Urothelium cell line (cell line): ENCODE measurements at regions not wholly inside any gene's neighbourhood (a gene's known extent, or its start where the extent isn't known, plus 50 kb on each side); places are given as distances from the start of the nearest gene placed in this dataset.
"Not testable (repeated sequence)": the region's sequence is repeated elsewhere in the genome, so short reads cannot be mapped to it uniquely, and the experiment has no call there.

ENCODE experiments used
- DNase-seq: peaks from one replicate; pipeline ENCODE4 v3.0.0; 2011; ENCODE audit warnings: low spot score, mixed read lengths
- FAIRE-seq: peaks from 2 replicates; lab custom pipeline; 2011; peaks lifted over from hg19 to GRCh38; lab: Jason Lieb, UNC

- no peak for DNase-seq
Observed at GRCh38 chr20:61082720-61083119, 169.3 kb upstream of the CDH4 start.

GRCh38 chr20:61083431-61083830, 168.6 kb upstream of the CDH4 start:
- DNase-seq, result no peak
- no peak for FAIRE-seq

More at GRCh38 chr20:61082720-61083119, 169.3 kb upstream of the CDH4 start:
- FAIRE-seq, result no peak

- no peak for DNase-seq
- no peak for FAIRE-seq
Observed at GRCh38 chr20:61086031-61086430, 166.0 kb upstream of the CDH4 start.

DNA sequence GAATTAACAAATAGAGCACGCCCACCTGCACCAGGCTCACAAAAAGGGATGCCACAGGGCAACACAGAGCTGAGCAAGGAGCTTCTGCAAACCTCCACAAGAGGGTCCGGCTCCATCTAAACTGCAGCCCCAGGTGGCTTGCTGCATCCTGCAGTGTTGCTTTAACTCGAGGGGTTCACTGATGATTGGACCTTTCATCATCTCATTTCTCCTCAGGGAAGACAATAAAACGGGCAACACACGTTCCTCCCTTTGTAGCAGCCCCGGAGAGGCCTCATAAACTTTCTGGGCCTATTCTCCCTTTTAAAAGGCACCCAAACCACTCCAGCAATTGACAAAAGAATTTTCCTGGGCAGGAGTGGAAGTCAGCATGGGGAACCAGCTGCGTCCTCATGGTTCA, 161.5 kb upstream of the CDH4 start:
- DNase-seq, result no peak
- no peak for FAIRE-seq

DNA sequence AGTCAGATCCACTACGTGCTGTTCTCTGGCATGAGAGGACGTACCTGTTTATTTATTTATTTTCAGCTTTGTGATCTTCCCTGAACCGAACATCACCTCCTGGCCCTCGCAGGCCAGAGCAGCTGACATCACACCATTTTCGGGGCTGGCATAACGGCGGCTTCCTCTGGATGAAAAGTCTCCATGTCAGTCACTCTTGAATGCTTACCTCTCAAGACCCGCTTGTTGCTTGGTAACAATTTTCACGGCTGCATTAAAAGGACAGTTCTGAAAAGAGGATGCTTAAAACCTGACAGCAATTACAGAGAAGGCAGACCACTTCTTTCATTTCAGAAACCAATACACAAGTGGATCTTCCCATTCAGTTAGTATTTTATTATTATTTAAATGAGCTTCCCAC, 159.8 kb upstream of the CDH4 start:
- FAIRE-seq (no peak), DNase-seq (no peak)

DNA sequence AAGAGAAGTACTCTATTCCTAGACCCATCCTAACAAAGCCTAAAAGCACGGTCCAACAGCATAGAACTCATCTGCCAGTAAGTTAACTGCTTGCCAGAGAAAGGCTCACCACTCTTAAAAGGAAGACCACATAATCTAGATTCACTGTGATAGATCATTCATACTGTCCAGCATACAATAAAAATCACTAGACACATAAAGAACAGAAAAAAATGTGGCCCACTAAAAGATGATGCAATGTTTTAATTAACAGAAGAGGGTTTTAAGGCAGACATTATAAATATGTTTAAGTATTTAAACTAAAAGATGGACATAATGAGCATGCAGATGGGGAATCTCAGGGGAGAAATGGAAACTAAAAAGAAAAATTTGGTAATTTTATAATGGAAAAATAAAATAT, 157.5 kb upstream of the CDH4 start:
- no peak for FAIRE-seq
- DNase-seq, result no peak

- DNase-seq (no peak), FAIRE-seq (no peak)
Observed at GRCh38 chr20:61096463-61096862, 155.6 kb upstream of the CDH4 start.

GRCh38 chr20:61099806-61100205, 152.3 kb upstream of the CDH4 start:
- DNase-seq, result no peak
- FAIRE-seq, result no peak

DNA sequence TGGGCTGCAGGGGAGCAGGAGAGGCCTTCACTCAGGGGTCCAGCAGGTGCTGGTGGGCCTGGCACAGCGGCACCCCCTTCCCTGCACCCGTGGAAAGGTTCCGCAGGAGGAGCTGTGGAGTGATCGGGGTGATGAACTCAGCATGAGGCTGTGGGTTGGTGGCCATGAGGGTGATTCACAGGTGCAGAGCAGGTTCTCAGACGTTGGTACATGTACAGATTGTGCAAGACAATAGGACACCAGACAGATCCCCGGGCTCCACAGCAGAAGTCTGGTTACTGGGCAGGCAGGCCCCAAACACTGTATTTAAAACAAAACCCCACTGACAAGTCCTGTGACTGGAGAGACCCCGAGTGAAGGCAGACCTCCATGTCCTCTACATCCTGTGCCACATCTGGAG, 151.6 kb upstream of the CDH4 start:
- no peak for DNase-seq

GRCh38 chr20:61101321-61101720, 150.7 kb upstream of the CDH4 start:
- FAIRE-seq, DNase-seq: not testable (repeated sequence)

More for the DNA sequence above, 151.6 kb upstream of the CDH4 start:
- no peak for FAIRE-seq

GRCh38 chr20:61104232-61104631, 147.8 kb upstream of the CDH4 start:
- FAIRE-seq (no peak), DNase-seq (no peak)

GRCh38 chr20:61105395-61105794, 146.7 kb upstream of the CDH4 start:
- DNase-seq (no peak), FAIRE-seq (no peak)

DNA sequence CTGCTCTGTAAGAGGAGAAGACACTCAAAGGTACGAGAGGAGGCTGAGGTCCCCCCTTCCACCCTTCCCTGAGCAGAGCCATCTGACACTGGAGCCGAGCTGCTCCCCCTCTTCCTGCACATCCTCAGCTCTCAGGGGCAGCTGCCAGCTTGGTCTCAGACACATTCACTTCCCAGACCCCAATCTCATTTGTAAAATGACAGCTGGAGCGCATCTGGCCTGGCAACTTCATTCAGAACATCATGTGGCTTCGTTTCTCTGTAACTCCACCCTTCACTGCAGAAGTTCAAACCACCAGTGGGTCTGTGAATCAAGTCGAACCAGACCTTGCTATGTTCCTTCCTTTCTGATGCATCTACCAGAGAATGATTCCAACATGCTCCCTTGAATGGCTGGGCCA, 145.6 kb upstream of the CDH4 start:
- FAIRE-seq (no peak), DNase-seq (no peak)

DNA sequence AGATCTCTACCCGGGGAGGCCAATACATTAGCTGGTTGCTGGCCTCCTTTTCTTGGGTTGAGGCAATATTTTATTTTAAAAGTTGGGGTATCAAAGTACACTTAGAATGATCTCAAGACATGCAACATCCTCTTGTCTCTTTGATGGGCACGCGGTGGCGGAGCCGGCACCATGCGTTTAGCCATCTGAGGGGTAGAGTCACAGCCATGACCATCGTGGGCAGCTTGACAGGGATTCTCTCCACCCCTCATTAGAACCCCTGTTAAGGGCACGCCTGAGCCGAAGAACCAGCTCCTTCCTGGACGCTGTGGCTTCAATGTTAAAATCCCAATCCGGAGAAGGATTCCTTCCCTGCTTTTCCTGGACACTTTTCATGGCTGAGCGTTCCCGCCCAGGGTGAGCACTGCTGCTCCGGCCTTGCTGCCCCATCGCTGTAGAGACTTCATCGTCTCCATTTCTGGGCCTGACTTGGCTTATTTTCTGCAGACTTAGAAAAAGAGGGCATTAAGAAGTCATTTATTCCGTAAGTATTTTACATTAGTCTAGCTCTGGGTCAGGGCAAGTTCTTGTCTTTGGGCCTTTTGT, 142.7 kb upstream of the CDH4 start:
- DNase-seq (no peak), FAIRE-seq (no peak)

- DNase-seq (no peak), FAIRE-seq (no peak)
Observed at GRCh38 chr20:61112515-61112914, 139.5 kb upstream of the CDH4 start.

DNA sequence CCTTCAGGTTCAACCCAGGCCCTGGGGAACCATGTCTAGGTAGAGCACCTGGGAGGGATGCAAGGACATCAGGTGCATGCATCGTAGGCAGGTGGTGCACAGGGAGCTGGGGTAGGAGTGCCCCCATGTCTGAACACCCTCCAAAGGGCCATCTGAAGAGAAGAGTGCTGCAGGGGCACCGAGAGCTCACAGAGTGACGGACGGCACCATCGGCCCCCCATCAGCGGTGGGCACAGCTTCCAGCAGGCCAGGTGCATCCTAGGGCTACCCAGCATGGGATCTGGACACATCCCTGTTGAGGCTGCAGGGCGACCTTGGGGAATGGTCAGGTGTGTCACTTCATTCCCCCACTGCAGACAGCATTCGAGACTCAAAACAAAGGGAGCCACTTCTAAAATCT, 138.3 kb upstream of the CDH4 start:
- FAIRE-seq, result no peak
- DNase-seq, result no peak

GRCh38 chr20:61114493-61115175, 137.4 kb upstream of the CDH4 start:
- FAIRE-seq (no peak), DNase-seq (no peak)

GRCh38 chr20:61115364-61116065, 136.5 kb upstream of the CDH4 start:
- DNase-seq (no peak), FAIRE-seq (no peak)

- FAIRE-seq, result no peak
- peak; percentile 45 for DNase-seq
Observed at GRCh38 chr20:61117725-61118124, 134.3 kb upstream of the CDH4 start.

DNA sequence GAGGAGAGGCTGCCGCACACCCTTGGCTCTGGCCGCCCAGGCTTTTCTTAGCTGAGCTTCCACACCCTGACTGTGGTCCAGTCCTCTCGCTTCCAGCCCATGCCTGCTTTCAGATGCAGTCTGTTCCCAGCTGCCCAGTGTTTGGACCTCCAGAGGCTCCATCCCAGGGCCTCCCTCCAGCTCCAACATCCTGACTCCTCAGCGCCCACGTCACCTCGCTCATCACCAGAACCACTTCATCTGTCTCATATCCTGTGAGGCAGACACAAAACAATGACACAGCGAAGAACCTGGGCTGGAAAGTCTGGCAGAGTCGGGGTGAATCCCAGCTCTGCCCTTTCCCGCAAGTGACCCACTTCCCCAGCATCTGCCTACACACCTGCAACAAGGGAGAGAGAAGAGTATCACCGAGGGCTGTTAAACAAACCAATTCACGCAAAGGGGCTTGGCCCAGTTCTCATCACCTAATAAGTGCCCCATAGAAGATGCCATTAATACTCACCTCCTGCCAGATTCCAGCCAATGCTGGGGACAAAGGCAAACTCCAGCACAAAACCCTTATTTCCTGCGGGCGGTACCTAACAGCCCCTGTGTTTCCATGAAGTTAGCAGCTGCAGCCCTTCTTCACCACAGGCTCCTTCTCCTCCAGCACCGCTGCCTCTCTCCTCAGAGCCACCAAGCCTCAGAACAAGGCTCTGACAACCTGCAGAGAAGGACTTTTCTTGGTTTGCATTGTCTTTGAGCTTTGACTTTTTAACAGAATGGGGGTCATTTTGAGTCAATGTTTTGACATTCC, 133.4 kb upstream of the CDH4 start:
- peak; percentile 27 for DNase-seq
- no peak for FAIRE-seq

- no peak for FAIRE-seq
- no peak for DNase-seq
Observed at GRCh38 chr20:61119273-61119672, 132.8 kb upstream of the CDH4 start.
